ENCODE measurements at regions not wholly inside any gene's neighbourhood (a gene's known extent, or its start where the extent isn't known, plus 50 kb on each side); places are given as distances from the start of the nearest gene placed in this dataset.

GRCh38 chr7:125409921-125410320 is 480.3 kb upstream of the POT1 start:
- TF ChIP-seq YY1 (IDR thresholded peaks at IDR 0.05; ENCODE audit: low read depth) (no peak), RAD21 (IDR thresholded peaks at IDR 0.05; ENCODE audit: low read depth) (no peak), CEBPB (IDR thresholded peaks at IDR 0.05) (no peak), EP300 (IDR thresholded peaks at IDR 0.05; ENCODE audit: borderline replicate concordance) (no peak), FOXM1 (IDR thresholded peaks at IDR 0.05; ENCODE audit: borderline replicate concordance, low read depth) (no peak), NFIC (IDR thresholded peaks at IDR 0.05) (no peak), TAF1 (IDR thresholded peaks at IDR 0.05; ENCODE audit: low read depth) (no peak)
- TF ChIP-seq, protein P1, sequence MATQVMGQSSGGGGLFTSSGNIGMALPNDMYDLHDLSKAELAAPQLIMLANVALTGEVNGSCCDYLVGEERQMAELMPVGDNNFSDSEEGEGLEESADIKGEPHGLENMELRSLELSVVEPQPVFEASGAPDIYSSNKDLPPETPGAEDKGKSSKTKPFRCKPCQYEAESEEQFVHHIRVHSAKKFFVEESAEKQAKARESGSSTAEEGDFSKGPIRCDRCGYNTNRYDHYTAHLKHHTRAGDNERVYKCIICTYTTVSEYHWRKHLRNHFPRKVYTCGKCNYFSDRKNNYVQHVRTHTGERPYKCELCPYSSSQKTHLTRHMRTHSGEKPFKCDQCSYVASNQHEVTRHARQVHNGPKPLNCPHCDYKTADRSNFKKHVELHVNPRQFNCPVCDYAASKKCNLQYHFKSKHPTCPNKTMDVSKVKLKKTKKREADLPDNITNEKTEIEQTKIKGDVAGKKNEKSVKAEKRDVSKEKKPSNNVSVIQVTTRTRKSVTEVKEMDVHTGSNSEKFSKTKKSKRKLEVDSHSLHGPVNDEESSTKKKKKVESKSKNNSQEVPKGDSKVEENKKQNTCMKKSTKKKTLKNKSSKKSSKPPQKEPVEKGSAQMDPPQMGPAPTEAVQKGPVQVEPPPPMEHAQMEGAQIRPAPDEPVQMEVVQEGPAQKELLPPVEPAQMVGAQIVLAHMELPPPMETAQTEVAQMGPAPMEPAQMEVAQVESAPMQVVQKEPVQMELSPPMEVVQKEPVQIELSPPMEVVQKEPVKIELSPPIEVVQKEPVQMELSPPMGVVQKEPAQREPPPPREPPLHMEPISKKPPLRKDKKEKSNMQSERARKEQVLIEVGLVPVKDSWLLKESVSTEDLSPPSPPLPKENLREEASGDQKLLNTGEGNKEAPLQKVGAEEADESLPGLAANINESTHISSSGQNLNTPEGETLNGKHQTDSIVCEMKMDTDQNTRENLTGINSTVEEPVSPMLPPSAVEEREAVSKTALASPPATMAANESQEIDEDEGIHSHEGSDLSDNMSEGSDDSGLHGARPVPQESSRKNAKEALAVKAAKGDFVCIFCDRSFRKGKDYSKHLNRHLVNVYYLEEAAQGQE (IDR thresholded peaks at IDR 0.05; ENCODE audit: low read depth), result no peak

- TF ChIP-seq, protein P2, sequence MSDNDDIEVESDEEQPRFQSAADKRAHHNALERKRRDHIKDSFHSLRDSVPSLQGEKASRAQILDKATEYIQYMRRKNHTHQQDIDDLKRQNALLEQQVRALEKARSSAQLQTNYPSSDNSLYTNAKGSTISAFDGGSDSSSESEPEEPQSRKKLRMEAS (IDR thresholded peaks at IDR 0.05), result no peak
- TF ChIP-seq USF1 (IDR thresholded peaks at IDR 0.05), result no peak
- TF ChIP-seq YY1 (IDR thresholded peaks at IDR 0.05; ENCODE audit: low read depth), result no peak
- no peak for TF ChIP-seq NFIC (IDR thresholded peaks at IDR 0.05)
- no peak for TF ChIP-seq TEAD4 (IDR thresholded peaks at IDR 0.05)
- no peak for TF ChIP-seq FOXM1 (IDR thresholded peaks at IDR 0.05; ENCODE audit: borderline replicate concordance, low read depth)
- no peak for TF ChIP-seq CEBPB (IDR thresholded peaks at IDR 0.05)
- TF ChIP-seq, protein P1 (IDR thresholded peaks at IDR 0.05; ENCODE audit: low read depth), result no peak
- TF ChIP-seq TAF1 (IDR thresholded peaks at IDR 0.05; ENCODE audit: low read depth), result no peak
- no peak for TF ChIP-seq EGR1 (IDR thresholded peaks at IDR 0.05)
Measured at GRCh38 chr7:125406111-125406510, 476.5 kb upstream of the POT1 start.

DNA sequence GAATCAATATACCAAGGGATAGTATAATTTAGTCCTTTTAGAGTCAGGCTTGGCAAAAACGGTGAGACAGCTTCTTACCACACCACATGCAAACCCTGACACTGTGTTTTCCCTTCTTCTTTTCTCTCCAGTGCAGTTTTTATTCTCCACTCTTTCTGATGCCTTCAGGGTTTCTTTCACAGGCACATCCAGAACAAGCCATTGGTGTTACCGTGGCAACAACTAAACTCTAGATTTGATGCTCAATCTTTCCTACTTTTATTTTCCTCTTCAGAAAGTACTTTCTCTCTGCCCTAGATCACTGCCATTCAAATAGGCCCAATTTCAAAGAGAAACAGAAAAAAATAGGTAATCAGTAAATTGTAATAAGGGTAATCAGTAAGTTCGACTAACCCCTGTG is 469.8 kb upstream of the POT1 start:
- TF ChIP-seq ZBTB7A (IDR thresholded peaks at IDR 0.05; ENCODE audit: low read depth) (no peak), EP300 (IDR thresholded peaks at IDR 0.05; ENCODE audit: borderline replicate concordance) (no peak), CREB1 (IDR thresholded peaks at IDR 0.05; ENCODE audit: low read depth) (no peak), FOXM1 (IDR thresholded peaks at IDR 0.05; ENCODE audit: borderline replicate concordance, low read depth) (no peak), EGR1 (IDR thresholded peaks at IDR 0.05) (no peak), TAF1 (IDR thresholded peaks at IDR 0.05; ENCODE audit: low read depth) (no peak)

DNA sequence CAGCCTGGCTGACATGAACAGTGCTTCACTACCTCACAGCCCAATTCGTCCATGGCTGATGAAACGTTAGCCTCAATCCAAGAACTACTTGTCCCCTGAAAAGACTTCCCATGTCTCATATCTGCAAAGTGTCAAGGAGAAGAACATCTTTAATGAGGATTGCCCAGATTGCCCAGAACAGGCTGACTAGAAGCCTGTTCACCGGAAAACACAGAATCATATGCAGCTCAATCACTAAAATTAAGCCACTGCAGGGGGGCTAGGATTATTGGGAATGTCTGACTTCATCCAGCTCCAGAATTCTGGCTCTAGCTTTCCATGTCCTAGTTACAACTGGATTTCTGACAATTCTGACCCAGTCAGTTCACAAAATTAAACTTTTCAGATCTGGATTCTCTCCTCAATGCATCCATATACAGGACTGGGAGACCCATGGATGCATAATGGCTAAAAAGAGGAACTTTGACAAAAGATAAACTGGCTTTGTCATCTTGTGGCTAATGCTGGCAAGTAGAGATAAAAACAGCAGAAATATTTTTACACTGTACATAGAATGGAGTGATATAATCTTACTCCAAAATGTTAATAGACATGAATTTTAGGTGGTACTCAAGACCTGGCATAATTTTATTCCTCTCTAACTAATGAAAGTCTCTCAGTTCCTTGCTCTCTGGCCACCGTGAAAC is 467.0 kb upstream of the POT1 start:
- no peak for TF ChIP-seq NFIC (IDR thresholded peaks at IDR 0.05)
- no peak for TF ChIP-seq TAF1 (IDR thresholded peaks at IDR 0.05; ENCODE audit: low read depth)
- TF ChIP-seq, protein P1 (IDR thresholded peaks at IDR 0.05; ENCODE audit: low read depth), result no peak
- no peak for TF ChIP-seq ZBTB7A (IDR thresholded peaks at IDR 0.05; ENCODE audit: low read depth)
- no peak for TF ChIP-seq RAD21 (IDR thresholded peaks at IDR 0.05; ENCODE audit: low read depth)
- no peak for TF ChIP-seq CREB1 (IDR thresholded peaks at IDR 0.05; ENCODE audit: low read depth)
- TF ChIP-seq CEBPB (IDR thresholded peaks at IDR 0.05), result no peak
- TF ChIP-seq EP300 (IDR thresholded peaks at IDR 0.05; ENCODE audit: borderline replicate concordance), result no peak
- no peak for TF ChIP-seq FOXM1 (IDR thresholded peaks at IDR 0.05; ENCODE audit: borderline replicate concordance, low read depth)
- no peak for TF ChIP-seq TCF12 (IDR thresholded peaks at IDR 0.05; ENCODE audit: low read depth)
- TF ChIP-seq EGR1 (IDR thresholded peaks at IDR 0.05), result no peak

DNA sequence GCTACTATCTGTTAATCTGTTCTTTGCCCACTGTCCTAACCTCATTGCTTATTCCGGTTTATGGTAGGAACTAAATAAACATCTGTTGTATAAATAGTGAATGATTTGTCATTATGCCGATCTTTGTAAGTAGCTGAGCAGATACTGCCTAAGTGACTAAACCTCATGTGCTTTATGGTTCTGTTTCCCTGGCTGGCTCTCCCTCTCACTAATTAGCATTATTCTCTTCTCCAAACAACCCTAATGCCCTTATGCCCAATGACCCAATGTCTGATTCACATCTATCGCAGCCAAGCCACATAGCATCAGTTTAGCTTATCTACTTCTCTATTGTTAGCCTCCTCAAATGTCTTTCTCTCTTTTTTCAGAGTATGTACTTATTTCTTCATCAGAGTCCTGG is 462.3 kb upstream of the POT1 start:
- TF ChIP-seq USF1 (IDR thresholded peaks at IDR 0.05) (no peak), RAD21 (IDR thresholded peaks at IDR 0.05; ENCODE audit: low read depth) (no peak), EP300 (IDR thresholded peaks at IDR 0.05; ENCODE audit: borderline replicate concordance) (no peak), TCF12 (IDR thresholded peaks at IDR 0.05; ENCODE audit: low read depth) (no peak), TEAD4 (IDR thresholded peaks at IDR 0.05) (no peak), FOXM1 (IDR thresholded peaks at IDR 0.05; ENCODE audit: borderline replicate concordance, low read depth) (no peak), YY1 (IDR thresholded peaks at IDR 0.05; ENCODE audit: low read depth) (no peak)
- TF ChIP-seq, protein P1 (IDR thresholded peaks at IDR 0.05; ENCODE audit: low read depth), result no peak
- TF ChIP-seq, protein P2 (IDR thresholded peaks at IDR 0.05), result no peak

Measured in Ishikawa (cell line).